Skeletal muscle tissue (tissue), 3 donors: ENCODE measurements at regions not wholly inside any gene's neighbourhood (a gene's known extent, or its start where the extent isn't known, plus 50 kb on each side); places are given as distances from the start of the nearest gene placed in this dataset.
"Not testable (repeated sequence)": the region's sequence is repeated elsewhere in the genome, so short reads cannot be mapped to it uniquely, and the experiment has no call there.

Experiments used
- H3K27ac ChIP-seq: one replicate; pipeline ENCODE4 v1.7.0; 2013; ENCODE audit warnings: mild to moderate bottlenecking, low read depth, low read length, inconsistent platforms
- H3K27me3 ChIP-seq, 3 donors: one replicate each; pipeline ENCODE4 v1.7.0; 2013; ENCODE audit warnings: low read length in 3 of 3; ENCODE audit not compliant: control insufficient read depth in 3 of 3, insufficient read depth in 3 of 3
- H3K36me3 ChIP-seq, 3 donors: one replicate each; pipeline ENCODE4 v1.7.0; 2013; ENCODE audit warnings: low read length in 3 of 3; ENCODE audit not compliant: control insufficient read depth in 3 of 3, insufficient read depth in 3 of 3
- H3K4me1 ChIP-seq, 3 donors: one replicate each; pipeline ENCODE4 v1.7.0; 2013; ENCODE audit warnings: low read length in 3 of 3, mild to moderate bottlenecking in 3 of 3; ENCODE audit not compliant: control insufficient read depth in 3 of 3, insufficient read depth in 3 of 3
- H3K4me3 ChIP-seq, 3 donors: one replicate each; pipeline ENCODE4 v1.7.0; 2013; ENCODE audit warnings: low read length in 3 of 3
- H3K9ac ChIP-seq, 3 donors: one replicate each; pipeline ENCODE4 v1.7.0; 2013; ENCODE audit warnings: low read length in 3 of 3, mild to moderate bottlenecking in 3 of 3, moderate library complexity in 2 of 3, low read depth in 1 of 3
- H3K9me3 ChIP-seq, 3 donors: one replicate each; pipeline ENCODE4 v1.7.0; 2013; ENCODE audit warnings: low read length in 3 of 3; ENCODE audit not compliant: control insufficient read depth in 3 of 3
- donor health status: Osteomylitis.

DNA sequence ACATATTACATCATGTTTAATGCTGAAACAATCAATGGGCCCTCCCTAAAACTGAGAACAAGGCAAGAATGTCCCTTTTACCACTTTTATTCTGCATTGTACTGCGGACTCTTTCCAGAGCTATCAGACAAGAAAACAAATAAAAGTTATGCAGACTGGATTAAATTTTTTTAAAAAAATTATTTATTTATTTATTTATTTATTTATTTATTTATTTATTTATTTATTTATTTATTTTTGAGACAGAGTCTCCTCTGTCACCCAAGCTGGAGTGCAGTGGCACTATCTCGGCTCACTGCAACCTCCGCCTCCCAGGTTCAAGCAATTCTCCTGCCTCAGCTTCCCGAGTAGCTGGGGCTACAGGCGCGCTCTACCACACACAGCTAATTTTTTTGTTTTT, 185.4 kb upstream of the LRFN5 start:
- H3K27me3 ChIP-seq, H3K9ac ChIP-seq, H3K9me3 ChIP-seq, H3K4me3 ChIP-seq, H3K4me1 ChIP-seq, H3K27ac ChIP-seq, H3K36me3 ChIP-seq: not testable (repeated sequence)

DNA sequence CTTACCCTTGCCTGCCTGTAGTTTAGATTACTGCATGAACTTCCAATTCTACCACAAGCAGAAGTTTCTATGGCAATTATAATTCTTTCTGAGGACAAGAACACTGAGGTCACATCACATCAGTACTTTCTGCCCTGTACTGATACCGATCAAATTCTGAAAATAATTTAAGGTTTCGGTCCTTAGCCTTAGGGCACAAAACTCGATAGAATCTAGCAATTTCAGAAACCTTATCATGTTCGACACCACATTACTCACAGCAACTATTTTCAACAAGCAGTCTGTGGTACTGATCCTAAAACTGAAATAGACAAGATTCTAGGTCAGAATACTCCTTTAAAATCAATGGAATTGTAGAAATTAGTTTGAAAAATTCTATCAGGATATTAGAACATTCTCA, 187.0 kb upstream of the LRFN5 start:
- Histone ChIP-seq H3K27ac (no peak overlapping the region), H3K9me3 (no peaks in the 10 kb centered on the region), H3K9ac (no peak overlapping the region), H3K36me3 (no peaks in the 10 kb centered on the region), H3K27me3 (no peaks in the 10 kb centered on the region), H3K4me1 (no peaks in the 10 kb centered on the region), H3K4me3 (no peak overlapping the region)

DNA sequence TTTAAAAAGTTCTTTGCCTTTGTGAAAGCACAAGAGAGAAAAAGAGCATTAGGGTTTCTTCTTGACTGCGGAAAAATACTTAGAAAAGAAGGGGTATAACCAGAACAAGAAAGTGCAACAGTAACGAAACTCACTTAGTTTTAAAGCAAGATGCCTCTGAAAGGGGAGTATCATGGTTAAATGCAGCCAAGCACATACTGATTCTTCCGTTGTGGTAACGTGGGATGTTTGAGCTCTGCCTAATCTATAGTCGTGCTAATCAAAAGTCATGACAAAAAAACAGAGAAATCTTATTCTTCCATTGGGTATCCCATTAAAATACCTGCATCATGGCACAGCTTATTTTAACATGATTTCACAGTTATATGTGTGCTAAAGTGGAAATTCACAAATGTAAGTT, 187.8 kb upstream of the LRFN5 start:
- Histone ChIP-seq H3K4me3 (no peak overlapping the region), H3K4me1 (no peaks in the 10 kb centered on the region), H3K36me3 (no peaks in the 10 kb centered on the region)

DNA sequence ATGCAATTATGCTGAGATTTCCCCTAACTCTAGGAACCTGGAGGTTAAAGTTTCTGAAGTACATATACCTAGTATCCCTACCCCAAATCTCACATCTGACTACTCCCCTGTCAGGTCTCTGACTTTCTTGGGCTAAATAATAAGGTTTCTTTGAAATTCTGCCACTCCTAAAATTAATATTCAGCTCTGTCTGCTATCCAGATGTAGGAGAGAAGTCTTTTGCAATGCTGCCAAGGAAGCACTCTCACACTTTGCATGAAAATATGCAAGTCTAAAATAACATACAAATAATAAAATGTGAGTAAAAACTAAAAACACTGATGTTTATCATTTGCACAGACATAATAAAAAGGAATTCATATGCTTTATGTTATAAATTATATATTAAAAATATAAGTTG, 196.9 kb upstream of the LRFN5 start:
- no peak overlapping the region for H3K9ac ChIP-seq

More for the DNA sequence above, 187.8 kb upstream of the LRFN5 start:
- Histone ChIP-seq H3K27me3 (no peaks in the 10 kb centered on the region), H3K9ac (no peak overlapping the region), H3K9me3 (no peaks in the 10 kb centered on the region), H3K27ac (no peak overlapping the region)

DNA sequence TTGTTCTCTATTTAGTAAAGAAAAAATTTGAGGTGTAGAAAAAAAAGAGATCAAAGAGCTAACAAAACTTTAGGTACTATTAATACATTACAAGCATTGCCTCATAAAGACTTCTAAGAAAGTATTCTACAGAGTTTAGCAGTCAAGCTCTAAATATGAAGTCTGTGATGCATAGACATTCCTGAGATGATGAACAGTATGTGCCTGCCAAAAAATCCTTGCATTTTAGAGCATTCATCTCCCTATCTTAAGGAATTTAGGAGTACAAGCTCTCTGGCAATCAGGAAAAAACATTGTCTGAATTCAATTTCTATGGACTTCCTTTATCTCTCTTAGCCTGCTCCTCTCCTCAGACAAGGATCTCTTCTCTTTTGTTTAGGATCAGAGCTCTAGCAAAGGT, 202.6 kb upstream of the LRFN5 start:
- Histone ChIP-seq H3K4me1 (no peaks in the 10 kb centered on the region), H3K9ac (no peak overlapping the region), H3K4me3 (no peak overlapping the region), H3K27ac (no peak overlapping the region), H3K9me3 (no peaks in the 10 kb centered on the region), H3K36me3 (no peaks in the 10 kb centered on the region), H3K27me3 (no peaks in the 10 kb centered on the region)

More for the DNA sequence above, 196.9 kb upstream of the LRFN5 start:
- Histone ChIP-seq H3K36me3 (no peaks in the 10 kb centered on the region), H3K27me3 (no peaks in the 10 kb centered on the region), H3K9me3 (no peaks in the 10 kb centered on the region), H3K27ac (no peak overlapping the region), H3K4me3 (no peak overlapping the region), H3K4me1 (no peaks in the 10 kb centered on the region)

DNA sequence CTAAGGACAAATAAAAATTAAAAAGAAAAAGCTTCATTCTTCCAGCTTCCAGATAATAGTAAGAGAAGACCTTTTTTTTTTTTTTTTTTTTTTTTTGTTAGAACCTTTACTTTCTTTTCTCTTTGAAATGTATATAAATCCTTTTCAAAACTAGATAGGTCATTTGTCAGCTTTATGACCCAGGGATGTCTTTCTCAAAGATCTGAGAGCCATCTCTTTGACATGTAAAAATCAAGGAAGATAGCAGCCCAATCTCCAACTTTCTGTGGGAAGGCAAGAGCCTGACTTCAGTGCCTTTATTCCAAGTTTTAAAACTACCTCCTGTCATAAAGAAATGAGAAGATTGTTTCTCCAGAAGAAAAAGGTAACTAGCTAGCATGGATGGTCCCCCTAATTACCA, 203.3 kb upstream of the LRFN5 start:
- Histone ChIP-seq H3K27me3 (no peaks in the 10 kb centered on the region), H3K36me3 (no peaks in the 10 kb centered on the region), H3K4me1 (no peaks in the 10 kb centered on the region)

DNA sequence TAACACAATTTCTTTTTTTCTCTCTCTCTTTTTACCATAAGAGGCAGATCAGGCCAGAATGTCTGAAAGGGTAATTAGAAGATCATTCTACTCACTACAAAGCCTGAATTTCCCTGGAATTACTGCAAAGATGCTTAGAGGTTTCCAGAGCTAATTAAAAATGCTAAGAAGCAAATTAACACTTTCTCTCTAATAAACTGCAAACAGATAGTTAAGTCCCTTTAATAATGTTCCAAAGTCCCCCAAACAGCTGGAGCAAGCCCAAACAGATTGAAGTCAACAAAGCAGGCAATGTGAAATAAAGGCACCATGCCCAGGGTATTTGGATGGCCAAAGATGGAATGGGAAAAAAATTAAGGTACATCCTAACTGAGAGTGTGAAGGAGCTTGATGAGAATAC, 208.8 kb upstream of the LRFN5 start:
- Histone ChIP-seq H3K27me3 (no peaks in the 10 kb centered on the region), H3K9me3 (no peaks in the 10 kb centered on the region), H3K36me3 (no peaks in the 10 kb centered on the region), H3K4me1 (no peaks in the 10 kb centered on the region), H3K9ac (no peak overlapping the region), H3K27ac (no peak overlapping the region), H3K4me3 (no peak overlapping the region)

More for the DNA sequence above, 203.3 kb upstream of the LRFN5 start:
- no peak overlapping the region for H3K27ac ChIP-seq
- no peak overlapping the region for H3K9ac ChIP-seq
- no peak overlapping the region for H3K4me3 ChIP-seq
- no peaks in the 10 kb centered on the region for H3K9me3 ChIP-seq

DNA sequence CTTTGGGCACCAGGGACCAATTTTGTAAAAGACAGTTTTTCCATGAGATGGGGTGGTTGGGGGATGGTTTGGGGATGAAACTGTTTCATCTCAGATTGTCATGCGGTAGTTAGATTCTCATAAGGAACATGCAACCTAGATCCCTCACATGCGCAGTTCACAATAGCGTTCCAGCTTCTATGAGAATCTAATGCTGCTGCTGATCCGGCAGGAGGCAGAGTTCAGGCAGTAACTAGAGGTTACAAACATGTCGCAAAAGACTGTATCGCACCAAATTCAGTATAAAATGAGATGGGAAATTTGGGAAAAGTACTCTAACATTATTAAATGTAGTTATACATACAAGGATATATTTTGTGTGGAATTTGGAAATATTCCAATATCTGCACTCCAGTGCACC, 213.2 kb upstream of the LRFN5 start:
- Histone ChIP-seq H3K9me3 (no peaks in the 10 kb centered on the region), H3K27ac (no peak overlapping the region), H3K4me3 (no peak overlapping the region), H3K36me3 (no peaks in the 10 kb centered on the region), H3K9ac (no peak overlapping the region), H3K27me3 (no peaks in the 10 kb centered on the region), H3K4me1 (no peaks in the 10 kb centered on the region)

DNA sequence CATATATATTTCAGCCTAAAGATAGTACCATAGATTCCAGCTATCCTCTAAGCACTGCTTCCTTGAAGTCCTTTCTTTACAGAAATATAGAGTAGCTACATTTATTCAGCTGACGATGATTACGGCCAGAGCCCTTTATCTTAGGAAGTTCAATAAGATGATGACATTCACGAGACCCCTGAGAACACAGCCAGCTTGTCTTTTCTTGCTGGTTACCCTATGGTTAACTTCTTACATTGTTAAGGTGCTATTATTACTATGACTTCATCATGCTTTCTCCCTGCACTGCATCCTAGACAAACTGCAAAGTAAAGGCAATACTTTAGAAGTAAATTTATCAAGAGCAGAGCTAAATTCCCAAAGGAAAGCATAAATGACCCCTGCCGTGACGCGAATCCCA, 214.4 kb upstream of the LRFN5 start:
- no peak overlapping the region for H3K9ac ChIP-seq
- no peak overlapping the region for H3K4me3 ChIP-seq
- no peaks in the 10 kb centered on the region for H3K4me1 ChIP-seq
- no peaks in the 10 kb centered on the region for H3K36me3 ChIP-seq
- no peaks in the 10 kb centered on the region for H3K9me3 ChIP-seq
- H3K27me3 ChIP-seq, result no peaks in the 10 kb centered on the region
- no peak overlapping the region for H3K27ac ChIP-seq

DNA sequence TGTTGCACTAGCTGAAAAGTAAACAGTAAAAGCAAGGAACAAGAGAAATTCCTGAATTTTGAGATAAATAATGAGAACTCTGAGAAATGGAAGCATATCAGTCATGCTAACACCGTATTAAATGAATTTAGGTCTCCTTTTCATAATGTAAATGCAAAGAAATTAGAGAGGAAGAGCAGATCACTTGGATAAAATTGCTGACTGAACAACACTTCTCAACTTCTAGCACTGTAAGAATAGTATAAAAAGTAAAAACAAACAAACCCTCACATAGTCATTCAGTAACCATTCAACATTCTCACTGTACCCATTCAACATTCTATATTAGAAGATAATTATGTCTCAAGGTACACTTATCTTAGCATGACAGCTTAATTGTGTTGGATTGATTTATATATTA, 217.3 kb upstream of the LRFN5 start:
- no peaks in the 10 kb centered on the region for H3K4me1 ChIP-seq
- H3K4me3 ChIP-seq, result no peak overlapping the region
- no peaks in the 10 kb centered on the region for H3K9me3 ChIP-seq
- no peaks in the 10 kb centered on the region for H3K27me3 ChIP-seq
- no peak overlapping the region for H3K9ac ChIP-seq
- H3K36me3 ChIP-seq, result no peaks in the 10 kb centered on the region
- no peak overlapping the region for H3K27ac ChIP-seq

DNA sequence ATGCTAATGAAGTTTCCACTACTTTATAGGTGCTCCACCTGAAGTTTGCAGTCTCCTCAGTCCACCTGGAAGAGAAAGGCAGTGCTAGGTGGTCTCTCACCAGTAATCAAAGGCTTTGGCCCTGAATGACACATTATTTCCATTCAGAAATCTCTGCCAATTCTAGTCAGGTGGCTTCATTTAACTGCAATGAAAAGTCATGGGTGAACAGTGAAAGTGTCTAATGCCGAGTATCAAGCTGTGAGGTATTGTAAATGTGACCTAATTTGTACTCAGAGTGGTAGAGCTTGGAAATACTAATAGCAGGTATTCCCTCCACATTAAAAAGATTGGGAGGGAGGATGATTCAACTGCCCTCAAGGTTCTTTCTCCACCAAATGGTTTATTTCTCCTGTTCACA, 220.9 kb upstream of the LRFN5 start:
- H3K9me3 ChIP-seq, result no peaks in the 10 kb centered on the region
- H3K4me1 ChIP-seq, result no peaks in the 10 kb centered on the region
- H3K9ac ChIP-seq, result no peak overlapping the region
- H3K36me3 ChIP-seq, result no peaks in the 10 kb centered on the region
- H3K27me3 ChIP-seq, result no peaks in the 10 kb centered on the region
- H3K27ac ChIP-seq, result no peak overlapping the region
- no peak overlapping the region for H3K4me3 ChIP-seq
